ENCODE measurements at regions not wholly inside any gene's neighbourhood (a gene's known extent, or its start where the extent isn't known, plus 50 kb on each side); places are given as distances from the start of the nearest gene placed in this dataset.

- TF ChIP-seq ZNF281 (CRISPR knock-in tag; IDR thresholded peaks at IDR 0.05), result no peak
- no peak for TF ChIP-seq ZSCAN18 (CRISPR knock-in tag; IDR thresholded peaks at IDR 0.05)
- TF ChIP-seq SMAD4 (CRISPR knock-in tag; IDR thresholded peaks at IDR 0.05), result no peak
These were observed 824.0 kb downstream of the UQCRFS1 start (continued) for GRCh38 chr19:28388988-28389387.

- Mint-ChIP-seq H3K4me1 (peaks cover 18% of the 10 kb centered on the region), H3K4me3 (no peak overlapping the region), H3K36me3 (no peaks in the 10 kb centered on the region), H3K27me3 (ENCODE audit: low read depth) (no peaks in the 10 kb centered on the region), H3K9me3 (peaks cover 12% of the 10 kb centered on the region), H3K27ac (no peak overlapping the region)
- no peak for ATAC-seq
- POLR2A ChIA-PET, result no interaction called here
- DNase-seq (ENCODE audit: low spot score), result no peak
- CTCF ChIA-PET, result no interaction called here
- no peak for TF ChIP-seq ERG (CRISPR knock-in tag; IDR thresholded peaks at IDR 0.05)
These were observed 825.4 kb downstream of the UQCRFS1 start for GRCh38 chr19:28387507-28387906.

- H3K27ac Mint-ChIP-seq, result no peak overlapping the region
- TF ChIP-seq GABPB1 (CRISPR knock-in tag; IDR thresholded peaks at IDR 0.05) (no peak), GRHL2 (CRISPR knock-in tag; IDR thresholded peaks at IDR 0.05; ENCODE audit: insufficient replicate concordance, severe bottlenecking) (no peak), MLX (CRISPR knock-in tag; IDR thresholded peaks at IDR 0.05) (no peak), STAT6 (CRISPR knock-in tag; conservative IDR thresholded peaks at IDR 0.05; ENCODE audit: low read depth) (no peak), AR (CRISPR knock-in tag; IDR thresholded peaks at IDR 0.05) (no peak), FOXJ3 (CRISPR knock-in tag; IDR thresholded peaks at IDR 0.05; ENCODE audit: borderline replicate concordance) (no peak), ATF6 (CRISPR knock-in tag; IDR thresholded peaks at IDR 0.05) (no peak), USF2 (CRISPR knock-in tag; IDR thresholded peaks at IDR 0.05) (no peak), RELA (CRISPR knock-in tag; IDR thresholded peaks at IDR 0.05; ENCODE audit: borderline replicate concordance) (no peak), CREM (CRISPR knock-in tag; IDR thresholded peaks at IDR 0.05) (no peak)
- no peaks in the 10 kb centered on the region for H3K36me3 Mint-ChIP-seq
- H3K9me3 Mint-ChIP-seq, result peaks cover 12% of the 10 kb centered on the region
- no peaks in the 10 kb centered on the region for H3K27me3 Mint-ChIP-seq (ENCODE audit: low read depth)
- DNase-seq (ENCODE audit: low spot score) (no peak), ATAC-seq (no peak)
- H3K4me3 Mint-ChIP-seq, result no peak overlapping the region
- ChIA-PET POLR2A (no interaction called here), CTCF (no interaction called here)
- peaks cover 9% of the 10 kb centered on the region; the same call in 1 of the 2 replicates for H3K4me1 Mint-ChIP-seq
These were observed 826.5 kb downstream of the UQCRFS1 start for GRCh38 chr19:28386470-28386869.

All from WTC11 (cell line).